ENCODE measurements at regions not wholly inside any gene's neighbourhood (a gene's known extent, or its start where the extent isn't known, plus 50 kb on each side); places are given as distances from the start of the nearest gene placed in this dataset.
"Not testable (repeated sequence)": the region's sequence is repeated elsewhere in the genome, so short reads cannot be mapped to it uniquely, and the experiment has no call there.

DNA sequence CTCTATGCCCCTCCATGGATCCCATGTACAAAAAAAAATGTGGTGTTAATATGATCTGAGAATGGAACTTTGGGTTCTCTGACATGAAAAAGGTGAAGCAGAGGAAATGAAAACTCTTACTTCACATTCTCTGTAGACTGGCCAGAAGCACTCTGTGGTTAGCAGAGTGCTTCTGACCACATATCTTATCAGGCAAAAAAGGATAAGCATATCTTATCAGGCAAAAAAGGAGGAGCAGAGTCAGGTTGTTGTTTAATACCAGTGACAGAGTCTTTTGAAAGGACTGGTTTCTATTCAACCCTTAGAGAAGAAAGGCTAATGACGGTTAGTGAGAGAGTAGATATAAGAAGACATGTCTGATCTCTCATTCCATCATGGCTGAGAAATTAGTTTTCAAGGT lies 1404.8 kb downstream of the SLITRK1 start:
- FAIRE-seq, result no peak

DNA sequence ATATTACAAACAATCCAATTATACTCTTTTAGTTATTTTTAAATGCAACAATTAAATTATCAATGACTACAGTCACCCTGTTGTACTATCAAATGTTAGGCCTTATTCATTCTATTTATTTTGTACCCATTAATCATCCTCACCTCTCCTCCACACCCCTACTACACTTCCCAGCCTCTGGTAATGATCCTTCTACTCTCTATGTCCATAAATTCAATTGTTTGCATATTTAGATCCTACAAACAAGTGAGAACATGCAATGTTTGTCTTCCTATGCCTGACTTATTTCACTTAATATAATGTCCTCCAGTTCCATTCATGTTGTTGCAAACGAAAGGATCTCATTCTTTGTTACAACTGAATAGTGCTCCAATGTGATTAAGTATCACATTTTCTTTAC lies 1414.6 kb downstream of the SLITRK1 start:
- FAIRE-seq, result no peak

DNA sequence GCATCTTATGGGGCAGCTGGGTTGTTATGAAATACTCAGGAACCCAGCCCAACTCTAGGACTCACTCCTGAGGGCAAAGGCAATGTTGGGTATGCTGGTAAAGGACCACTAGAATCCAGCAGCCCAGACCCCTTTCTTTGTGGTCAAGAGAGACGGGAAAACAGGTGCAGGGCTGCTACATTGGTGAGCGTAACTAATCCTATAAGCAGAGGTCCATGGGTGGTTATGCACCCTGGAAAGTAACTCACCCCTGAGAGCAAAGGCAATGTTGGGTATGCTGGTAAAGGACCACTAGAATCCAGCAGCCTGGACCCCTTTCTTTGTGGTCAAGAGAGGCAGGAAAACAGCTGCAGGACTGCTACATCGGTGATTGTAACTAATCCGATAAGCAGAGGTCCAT lies 1422.7 kb downstream of the SLITRK1 start:
- not testable (repeated sequence) for FAIRE-seq

DNA sequence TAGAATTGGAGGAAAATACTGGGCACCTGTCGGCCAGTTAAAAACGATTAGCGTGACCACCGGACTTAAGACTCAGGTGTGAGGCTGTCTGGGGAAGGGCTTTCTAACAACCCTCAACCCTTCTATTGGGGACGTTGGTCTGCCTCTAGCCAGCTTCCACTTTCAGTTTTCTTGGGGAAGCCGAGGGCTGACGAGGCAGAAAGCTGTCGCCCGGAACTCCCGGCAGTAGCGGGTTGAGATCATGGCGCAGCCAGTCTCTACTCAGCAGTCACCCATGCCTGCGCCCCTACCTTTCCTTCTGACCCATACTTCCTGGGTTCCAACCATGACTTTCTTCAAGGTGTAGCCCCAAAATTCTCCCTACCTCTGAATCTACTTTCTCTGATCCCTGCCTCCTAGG lies 1424.1 kb downstream of the SLITRK1 start:
- FAIRE-seq, result no peak

DNA sequence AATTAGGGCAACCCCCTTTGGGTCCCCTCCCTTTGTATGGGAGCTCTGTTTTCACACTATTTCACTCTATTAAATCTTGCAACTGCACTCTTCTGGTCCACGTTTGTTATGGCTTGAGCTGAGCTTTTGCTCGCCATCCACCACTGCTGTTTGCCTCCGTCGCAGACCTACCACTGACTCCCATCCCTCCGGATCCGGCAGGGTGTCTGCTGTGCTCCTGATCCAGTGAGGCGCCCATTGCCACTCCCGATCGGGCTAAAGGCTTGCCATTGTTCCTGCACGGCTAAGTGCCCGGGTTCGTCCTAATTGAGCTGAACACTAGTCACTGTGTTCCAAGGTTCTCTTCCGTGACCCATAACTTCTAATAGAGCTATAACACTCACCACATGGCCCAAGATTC lies 1424.7 kb downstream of the SLITRK1 start:
- FAIRE-seq, result not testable (repeated sequence)

DNA sequence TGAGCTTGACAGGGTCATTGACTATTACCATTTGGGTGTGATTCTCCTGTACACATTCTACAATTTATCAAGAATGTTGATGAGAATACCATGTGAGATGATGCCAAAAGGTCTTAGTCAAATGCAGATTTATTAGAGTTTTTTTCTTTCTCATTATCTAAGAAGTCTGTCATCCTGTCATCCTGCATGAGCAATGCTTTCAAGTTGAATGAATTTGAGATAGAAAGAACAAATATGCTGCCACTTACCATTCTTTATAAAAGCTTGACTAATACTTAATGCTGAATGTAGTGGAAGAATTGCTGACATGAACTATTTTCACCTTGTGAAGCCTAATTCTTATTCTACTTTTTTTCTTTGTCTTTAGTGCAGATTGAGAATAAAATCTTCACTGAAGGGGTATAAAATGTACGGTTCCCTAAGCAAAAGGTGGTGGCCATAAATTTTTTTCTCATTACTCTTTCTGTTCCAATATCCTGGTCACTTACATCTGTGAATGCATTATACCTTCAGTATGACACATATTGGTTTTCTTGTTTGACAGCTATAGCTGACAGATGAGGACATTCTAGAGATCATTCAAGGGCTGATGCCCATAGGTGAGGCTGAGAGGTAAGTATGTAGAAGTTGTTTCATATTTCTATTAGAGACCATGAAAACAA lies 1434.7 kb downstream of the SLITRK1 start:
- no peak for FAIRE-seq

DNA sequence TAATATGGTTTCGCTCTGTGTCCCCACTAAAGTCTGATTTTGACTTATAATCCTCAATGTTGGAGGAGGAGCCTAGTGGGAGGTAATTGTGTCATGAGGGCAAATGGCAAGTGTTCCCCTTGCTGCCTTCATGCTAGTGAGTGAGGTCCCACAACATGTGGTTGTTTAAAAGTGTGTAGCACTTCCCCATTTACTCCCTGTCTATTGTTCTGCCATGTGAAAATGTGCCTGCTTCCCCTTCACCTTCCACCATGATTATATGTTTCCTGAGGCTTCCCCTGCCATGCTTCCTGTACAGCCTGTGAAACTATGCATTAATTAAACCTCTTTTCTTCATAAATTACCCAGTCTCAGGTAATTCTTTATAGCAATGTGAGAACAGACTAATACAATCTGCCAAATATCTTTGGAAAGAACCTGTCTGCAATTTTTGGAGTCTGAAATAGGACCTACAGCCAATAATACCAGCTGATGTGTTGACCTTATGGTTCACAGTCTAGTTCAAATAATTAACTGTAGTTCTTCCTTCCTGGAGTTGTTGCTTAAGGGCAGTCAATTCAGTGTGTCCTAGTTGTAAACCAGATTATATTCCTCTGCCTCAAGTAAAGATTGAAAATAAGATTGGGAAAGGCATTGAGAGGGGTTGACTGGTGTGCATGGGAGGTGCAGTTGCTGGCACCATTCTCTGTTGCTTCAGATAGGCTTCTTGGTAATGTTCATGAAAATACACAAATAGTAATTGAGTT lies 1442.9 kb downstream of the SLITRK1 start:
- no peak for FAIRE-seq

DNA sequence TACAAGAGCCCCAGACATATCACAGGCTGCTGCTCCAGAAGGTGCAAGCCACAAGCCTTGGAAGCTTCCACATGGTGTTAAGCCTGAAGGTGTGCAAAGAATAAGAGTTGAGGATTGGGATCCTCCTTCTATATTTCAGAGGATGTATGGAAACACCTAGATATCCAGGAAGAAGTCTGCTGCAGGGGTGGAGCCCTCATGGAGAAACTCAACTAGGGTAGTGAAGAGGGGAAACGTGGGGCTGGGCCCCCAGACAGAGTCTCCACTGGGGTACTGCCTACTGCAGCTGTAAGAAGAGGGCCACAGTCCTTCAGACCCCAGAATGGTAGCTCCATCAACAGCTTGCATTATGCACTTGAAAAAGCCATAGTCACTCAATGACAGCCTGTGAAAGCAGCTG lies 1444.0 kb downstream of the SLITRK1 start:
- no peak for FAIRE-seq

DNA sequence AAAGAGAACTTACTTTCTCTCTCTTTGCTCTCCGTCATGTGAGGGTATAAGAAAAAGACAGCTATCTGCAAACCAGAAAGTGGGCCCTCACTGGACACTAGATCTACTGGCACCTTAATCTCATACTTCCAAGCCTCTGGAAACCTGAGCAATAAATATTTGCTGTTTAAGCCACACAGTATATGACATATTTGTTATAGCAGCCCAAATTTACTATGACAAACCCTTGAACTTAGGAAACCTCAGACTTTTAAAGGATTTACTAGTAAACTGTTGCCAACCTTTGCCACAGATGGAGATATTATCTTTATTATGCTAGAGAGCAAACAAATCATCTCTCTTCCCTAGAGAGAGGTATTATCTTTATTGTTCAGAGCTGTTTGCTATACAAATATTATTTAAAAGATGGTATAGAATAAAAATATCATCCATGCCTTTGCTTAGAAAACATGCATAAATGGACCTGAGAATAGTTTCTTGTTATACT lies 1446.1 kb downstream of the SLITRK1 start:
- FAIRE-seq, result no peak

DNA sequence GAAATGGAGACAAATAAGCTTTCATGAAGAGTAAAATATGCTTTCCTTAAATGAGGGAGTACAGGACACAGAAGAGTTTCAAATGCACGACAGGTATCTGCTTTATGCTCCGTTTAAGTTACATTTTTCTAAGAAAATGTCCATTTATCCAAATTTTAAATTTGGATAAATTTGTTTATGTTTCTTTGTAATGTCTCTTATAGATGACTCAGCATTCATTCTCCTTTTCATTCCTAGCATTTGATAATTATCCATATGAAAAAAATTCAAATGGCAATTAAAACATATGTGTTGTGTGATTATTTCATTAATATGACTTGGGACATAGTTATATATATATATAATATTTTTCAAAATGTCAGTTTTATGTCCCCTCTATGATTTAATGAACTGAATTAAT lies 1449.3 kb downstream of the SLITRK1 start:
- FAIRE-seq, result no peak

DNA sequence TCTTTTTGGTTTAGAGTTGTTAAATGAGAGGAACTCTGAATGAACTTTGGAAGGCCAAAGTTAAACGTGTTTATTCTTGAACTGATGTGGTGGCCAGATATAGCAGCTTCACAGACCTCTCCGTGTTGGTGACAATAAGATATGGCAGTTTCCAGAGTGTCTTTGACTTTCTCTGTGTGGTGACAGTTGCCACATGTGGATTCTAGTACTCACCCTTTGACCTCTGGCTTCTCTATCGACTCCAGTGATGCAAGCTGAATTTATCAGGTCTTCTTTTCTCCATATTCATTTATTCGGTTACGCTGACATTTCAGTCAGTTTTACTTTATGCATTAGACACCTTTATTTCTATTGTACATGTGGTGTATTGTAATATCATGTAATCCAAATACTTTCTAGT lies 1469.5 kb downstream of the SLITRK1 start:
- no peak for FAIRE-seq

DNA sequence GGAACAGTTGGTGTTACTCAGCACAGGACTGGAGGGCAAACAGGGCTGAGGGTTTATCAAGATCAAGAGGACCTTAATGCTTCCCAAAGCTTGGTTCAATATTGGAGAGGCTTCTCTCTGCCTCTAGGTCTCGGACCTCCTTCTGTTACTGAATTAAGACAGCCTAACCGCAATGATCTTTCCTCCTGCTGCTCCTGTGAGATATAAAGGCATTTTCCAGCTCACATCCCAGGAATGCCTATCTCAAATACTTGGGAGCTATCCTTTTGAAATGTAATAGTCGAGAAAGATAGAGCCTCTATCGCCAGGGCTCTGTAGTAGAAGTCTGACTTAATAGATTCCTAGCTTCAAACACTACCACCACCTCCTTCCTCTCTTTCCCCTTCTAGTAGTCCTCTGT lies 1475.0 kb downstream of the SLITRK1 start:
- FAIRE-seq, result no peak

DNA sequence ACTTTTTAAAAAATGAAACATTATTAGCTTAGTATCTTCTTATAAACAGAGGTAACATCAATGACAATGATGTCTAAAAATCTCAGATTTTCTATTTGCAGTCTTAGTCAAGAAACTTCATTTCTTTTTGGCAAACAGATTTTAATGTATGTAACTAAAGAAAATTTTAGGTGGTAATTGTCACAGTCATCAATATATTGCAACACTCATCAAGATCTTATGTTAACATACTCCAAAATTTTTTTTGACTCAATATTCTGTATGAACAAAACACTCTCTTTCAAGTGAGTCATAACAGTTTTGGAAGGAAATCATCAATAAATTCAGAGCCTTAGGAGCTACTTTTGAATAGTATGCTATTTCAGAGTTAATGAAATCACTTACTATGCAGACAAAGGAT lies 1507.6 kb downstream of the SLITRK1 start:
- no peak for FAIRE-seq

DNA sequence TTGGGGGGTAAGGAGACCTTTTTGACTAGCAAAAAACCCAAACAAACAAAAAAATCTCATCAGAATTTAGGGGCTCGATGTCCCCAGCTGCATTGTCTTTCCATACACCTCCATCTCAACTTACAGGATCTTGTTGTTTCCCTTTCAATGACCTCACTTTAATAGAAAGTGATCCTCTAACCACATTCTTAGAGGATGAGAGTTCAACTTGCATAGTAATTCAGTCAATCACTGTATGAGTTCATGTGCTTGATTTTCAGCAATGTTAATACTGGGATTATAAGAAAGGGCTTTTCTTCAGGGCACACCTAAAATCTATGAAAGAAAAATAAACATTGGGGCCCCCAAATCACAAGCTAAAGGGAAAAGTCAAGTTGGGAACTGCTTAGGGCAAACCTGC lies 1512.0 kb downstream of the SLITRK1 start:
- no peak for FAIRE-seq

DNA sequence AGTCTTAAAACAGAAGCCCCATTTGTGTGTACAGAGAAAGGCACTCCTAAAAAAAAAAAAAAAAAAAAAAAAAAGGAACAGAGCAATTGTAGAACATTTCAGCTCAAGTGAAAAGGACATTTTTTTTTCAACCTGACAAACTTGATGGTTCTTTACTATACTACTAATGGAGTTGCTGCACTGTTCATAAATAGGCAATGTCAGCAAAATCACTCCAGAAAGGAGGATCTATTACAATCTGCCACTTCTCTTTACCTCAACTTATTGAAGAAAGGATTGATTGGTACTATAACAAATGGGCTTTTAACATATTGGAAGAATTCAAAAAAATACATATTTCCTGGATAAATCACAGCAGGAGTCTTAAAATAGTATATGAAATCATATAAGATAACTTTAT lies 1517.7 kb downstream of the SLITRK1 start:
- FAIRE-seq, result no peak

DNA sequence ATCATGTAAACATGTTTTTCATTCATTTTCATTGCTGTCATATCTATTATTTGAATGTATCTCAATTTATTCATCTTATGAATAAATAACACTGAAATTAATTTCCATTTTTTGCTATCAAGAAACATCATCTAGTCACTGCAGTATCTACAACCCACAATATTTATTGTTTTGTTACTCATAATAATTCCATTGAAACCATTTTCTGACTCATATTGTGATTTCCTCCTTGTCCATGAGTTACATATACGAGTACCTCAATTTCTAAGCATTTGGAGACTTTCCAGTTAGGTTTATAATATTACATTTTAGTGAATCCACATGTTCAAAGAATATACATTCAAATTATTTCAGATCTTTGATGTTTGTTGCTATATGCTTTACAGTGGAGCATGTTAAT lies 1524.0 kb downstream of the SLITRK1 start:
- FAIRE-seq, result no peak

DNA sequence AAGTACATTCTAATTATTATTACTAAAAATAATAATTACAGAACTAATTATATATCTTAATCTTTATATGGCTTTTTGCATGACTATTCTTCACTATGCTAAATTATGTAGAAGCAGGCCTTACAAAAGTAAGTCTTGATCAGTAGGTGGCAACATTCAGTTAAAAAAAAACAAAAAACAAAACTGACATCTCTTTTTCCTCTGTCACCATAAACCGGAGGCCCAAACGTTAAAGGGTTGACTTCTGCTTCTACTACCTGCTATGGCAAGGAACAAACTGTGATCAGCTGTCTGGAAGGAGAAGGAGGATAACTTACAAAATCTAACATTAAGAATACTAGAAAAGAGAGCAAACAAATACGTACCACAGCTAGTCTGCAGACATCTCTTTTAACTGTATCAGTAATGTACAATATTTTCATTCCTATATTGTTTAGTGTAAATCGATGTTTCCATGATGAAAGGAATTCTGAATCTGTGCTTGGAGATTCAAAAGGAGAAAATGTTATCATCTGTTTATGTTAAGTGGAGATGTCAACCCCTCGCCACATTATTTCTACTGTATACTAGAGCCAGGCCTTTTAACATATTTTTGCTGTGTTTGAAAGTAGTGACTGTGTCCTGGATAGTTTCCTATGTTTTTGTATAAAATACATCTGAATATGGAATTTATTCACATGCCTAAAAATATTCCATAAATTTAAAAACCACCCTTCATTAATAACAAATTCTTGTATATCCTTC lies 1525.4 kb downstream of the SLITRK1 start:
- no peak for FAIRE-seq

DNA sequence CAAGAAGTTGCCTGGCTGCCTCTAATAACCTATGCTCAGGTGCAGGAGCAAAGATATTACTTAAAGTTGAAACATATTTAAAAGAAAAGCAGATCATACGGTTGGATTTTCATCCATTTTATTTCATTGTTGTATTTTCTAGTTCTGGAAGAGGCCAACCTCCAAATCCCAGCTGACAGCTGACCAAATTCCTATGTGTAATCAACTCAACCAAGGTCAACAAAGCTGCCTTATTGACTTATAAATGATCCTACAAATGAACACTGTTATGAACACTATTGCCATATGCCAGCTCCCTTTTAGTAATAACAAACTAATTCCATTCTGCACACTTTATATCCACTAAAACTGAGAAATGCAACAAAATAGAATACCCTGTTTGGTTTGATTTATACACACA lies 1537.4 kb downstream of the SLITRK1 start:
- FAIRE-seq, result no peak

DNA sequence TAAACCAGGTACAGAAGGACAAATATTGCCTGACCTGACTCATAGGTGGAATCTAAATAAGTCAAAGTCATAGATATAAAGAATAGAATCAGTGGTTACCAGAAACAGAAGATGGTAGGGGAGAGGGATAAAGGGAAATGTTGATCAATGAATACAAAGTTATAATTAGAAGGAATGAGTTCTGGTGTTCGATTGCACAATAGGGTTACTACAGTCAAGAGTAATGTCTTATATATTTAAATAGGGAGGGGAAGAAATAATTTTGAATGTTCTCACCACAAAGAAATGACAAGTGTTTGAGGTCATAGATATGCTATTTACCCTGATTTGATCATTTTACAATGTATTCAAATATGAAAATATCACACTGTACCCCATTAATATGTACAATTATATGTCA lies 1541.2 kb downstream of the SLITRK1 start:
- FAIRE-seq, result no peak

DNA sequence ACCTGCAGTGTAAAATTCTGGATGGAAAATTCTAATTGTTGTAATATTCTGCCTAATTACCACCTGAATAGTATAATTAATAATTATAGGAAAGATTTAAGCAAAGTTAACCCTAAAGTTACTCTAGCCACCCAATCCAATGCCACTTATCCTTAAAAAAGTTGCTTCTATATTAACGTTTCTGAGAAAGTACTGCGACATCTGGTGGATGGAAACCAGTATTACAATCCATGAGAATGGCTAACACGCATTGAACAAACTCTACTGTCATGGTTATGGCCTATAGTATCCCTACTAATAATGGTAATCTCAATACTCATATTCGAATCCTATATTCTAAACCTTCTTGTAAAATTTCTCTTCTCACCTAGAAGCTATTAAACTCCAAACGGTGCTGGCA lies 1551.8 kb downstream of the SLITRK1 start:
- FAIRE-seq, result no peak

DNA sequence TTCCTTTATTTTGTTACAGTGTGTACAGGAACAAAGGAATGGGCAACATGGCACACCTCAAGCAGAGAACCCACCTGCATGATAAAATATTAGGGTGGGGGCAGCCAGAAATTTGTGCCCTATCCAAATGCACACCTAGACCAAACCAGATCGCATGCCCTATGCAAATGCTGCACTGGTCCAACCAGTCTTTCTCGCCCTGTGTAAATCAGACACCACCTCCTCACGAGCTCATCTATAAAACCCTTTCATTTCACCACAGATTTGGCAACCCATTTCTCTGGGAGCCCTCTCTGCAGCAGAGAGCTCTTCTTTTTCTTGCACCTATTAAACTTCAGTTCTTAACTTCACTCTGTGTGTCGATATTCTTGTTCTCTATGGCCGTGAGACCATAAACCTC lies 1559.2 kb downstream of the SLITRK1 start:
- FAIRE-seq, result no peak

DNA sequence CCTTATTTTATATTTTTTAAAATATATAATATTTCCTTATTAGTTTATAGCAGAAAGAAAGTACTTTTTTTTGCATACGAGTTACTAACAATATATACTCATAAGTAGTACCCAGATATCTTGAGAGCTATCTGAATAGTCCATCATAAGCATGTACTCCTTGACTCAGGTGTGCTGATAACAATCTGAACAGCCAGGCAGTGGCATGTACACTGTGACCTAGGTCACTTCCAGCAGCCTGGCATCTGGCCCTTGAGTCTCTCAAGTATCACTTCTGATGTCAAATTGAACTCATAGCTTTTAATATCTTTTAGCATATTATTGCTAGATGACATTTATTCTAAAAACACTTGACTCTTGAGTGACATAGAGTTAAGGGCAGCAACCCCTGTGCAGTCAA lies 1576.7 kb downstream of the SLITRK1 start:
- no peak for FAIRE-seq

DNA sequence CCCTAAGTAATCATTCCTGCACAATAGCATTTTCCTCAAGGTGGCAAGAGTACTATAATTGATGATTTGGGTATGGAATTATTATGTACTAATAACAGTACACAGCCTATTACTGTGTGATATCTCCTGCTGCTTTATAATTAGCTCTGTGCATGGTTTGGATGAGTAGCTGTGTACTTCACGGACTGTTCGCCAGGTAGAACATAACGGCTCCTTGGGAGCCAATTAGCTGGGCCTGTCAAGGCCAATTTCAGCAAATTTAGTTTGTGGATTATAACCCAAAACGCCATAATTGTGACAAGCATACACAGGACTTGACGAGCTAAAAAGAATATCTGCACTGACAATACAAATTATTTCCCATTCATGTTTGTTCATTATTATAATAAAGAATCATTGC lies 1584.2 kb downstream of the SLITRK1 start:
- no peak for FAIRE-seq

DNA sequence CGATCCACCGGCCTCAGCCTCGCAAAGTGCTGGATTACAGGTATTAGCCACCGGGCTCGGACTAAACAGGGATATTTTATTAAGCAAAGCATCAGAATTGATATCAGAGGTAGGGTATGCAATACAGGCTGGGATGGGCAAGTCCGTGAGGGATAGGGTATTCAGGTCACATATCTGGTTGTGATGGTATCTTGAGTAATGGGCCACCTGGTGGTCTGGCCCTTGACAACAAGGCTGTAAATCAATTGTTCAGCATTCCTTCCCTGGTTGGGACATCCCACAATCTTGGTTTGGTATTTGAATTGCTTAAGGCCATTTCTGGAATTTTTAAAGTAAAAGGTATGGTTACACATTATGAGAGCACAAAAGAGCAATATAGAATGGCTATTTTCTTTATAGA lies 1588.0 kb downstream of the SLITRK1 start:
- FAIRE-seq, result no peak

Data from islet of Langerhans (tissue), 1 donor.